ENCODE measurements at regions not wholly inside any gene's neighbourhood (a gene's known extent, or its start where the extent isn't known, plus 50 kb on each side); places are given as distances from the start of the nearest gene placed in this dataset.

- Histone ChIP-seq H3K36me3 (ENCODE audit: insufficient read depth, low read length) (no peaks in the 10 kb centered on the region), H3K9ac (ENCODE audit: insufficient read length) (no peak overlapping the region), H3K4me3 (no peak overlapping the region), H3K9me3 (ENCODE audit: low read depth, low read length) (no peaks in the 10 kb centered on the region), H3K27ac (no peak overlapping the region)
- DNase-seq (ENCODE audit: low read depth, low spot score), result no peak
- TF ChIP-seq POLR2AphosphoS5 (IDR thresholded peaks at IDR 0.05; ENCODE audit: borderline replicate concordance, low read depth, low read length) (no peak), EZH2 (IDR thresholded peaks at IDR 0.05) (no peak), FOXP2 (optimal IDR thresholded peaks at IDR 0.05; ENCODE audit: control extremely low read depth, extremely low read length, insufficient read depth) (no peak)
Observed at GRCh38 chr13:99806671-99807070, 164.9 kb downstream of the ZIC5 start.

GRCh38 chr13:99805361-99805760 is 166.2 kb downstream of the ZIC5 start:
- no peak overlapping the region for H3K27ac ChIP-seq
- H3K9ac ChIP-seq (ENCODE audit: insufficient read length), result no peak overlapping the region
- no peaks in the 10 kb centered on the region for H3K9me3 ChIP-seq (ENCODE audit: low read depth, low read length)
- H3K36me3 ChIP-seq (ENCODE audit: insufficient read depth, low read length), result no peaks in the 10 kb centered on the region
- H3K4me3 ChIP-seq, result no peak overlapping the region
- DNase-seq (ENCODE audit: low read depth, low spot score), result peak; percentile 6
- TF ChIP-seq POLR2AphosphoS5 (IDR thresholded peaks at IDR 0.05; ENCODE audit: borderline replicate concordance, low read depth, low read length), result no peak; the same call in 1 of the 2 replicates
- TF ChIP-seq EZH2 (IDR thresholded peaks at IDR 0.05), result no peak
- TF ChIP-seq FOXP2 (optimal IDR thresholded peaks at IDR 0.05; ENCODE audit: control extremely low read depth, extremely low read length, insufficient read depth), result no peak

DNA sequence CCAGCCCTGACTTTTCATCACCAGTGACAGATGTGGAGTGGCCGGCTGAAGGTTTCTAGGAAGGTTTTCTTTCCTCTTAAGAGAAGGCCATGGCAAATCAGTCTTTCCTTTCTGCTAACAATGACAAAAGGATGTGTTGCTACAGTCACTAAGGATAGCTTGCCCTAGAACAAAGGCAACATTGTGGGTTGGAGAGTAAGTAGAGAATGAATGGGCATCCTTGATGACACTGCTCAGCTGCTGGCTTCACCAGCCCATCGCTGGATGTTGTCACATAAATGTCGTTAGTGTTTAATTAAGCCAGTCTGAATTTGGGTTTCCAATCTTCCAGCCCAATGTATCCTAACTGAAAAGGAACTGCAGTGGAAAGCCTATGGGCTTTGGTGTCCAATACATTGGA is 168.4 kb downstream of the ZIC5 start:
- H3K36me3 ChIP-seq (ENCODE audit: insufficient read depth, low read length), result no peaks in the 10 kb centered on the region
- no peak overlapping the region for H3K9ac ChIP-seq (ENCODE audit: insufficient read length)
- H3K27ac ChIP-seq, result no peak overlapping the region
- no peak overlapping the region for H3K4me3 ChIP-seq
- H3K9me3 ChIP-seq (ENCODE audit: low read depth, low read length), result no peaks in the 10 kb centered on the region
- DNase-seq (ENCODE audit: low read depth, low spot score), result no peak
- TF ChIP-seq EZH2 (IDR thresholded peaks at IDR 0.05), result no peak
- TF ChIP-seq POLR2AphosphoS5 (IDR thresholded peaks at IDR 0.05; ENCODE audit: borderline replicate concordance, low read depth, low read length), result no peak
- no peak for TF ChIP-seq FOXP2 (optimal IDR thresholded peaks at IDR 0.05; ENCODE audit: control extremely low read depth, extremely low read length, insufficient read depth)

DNA sequence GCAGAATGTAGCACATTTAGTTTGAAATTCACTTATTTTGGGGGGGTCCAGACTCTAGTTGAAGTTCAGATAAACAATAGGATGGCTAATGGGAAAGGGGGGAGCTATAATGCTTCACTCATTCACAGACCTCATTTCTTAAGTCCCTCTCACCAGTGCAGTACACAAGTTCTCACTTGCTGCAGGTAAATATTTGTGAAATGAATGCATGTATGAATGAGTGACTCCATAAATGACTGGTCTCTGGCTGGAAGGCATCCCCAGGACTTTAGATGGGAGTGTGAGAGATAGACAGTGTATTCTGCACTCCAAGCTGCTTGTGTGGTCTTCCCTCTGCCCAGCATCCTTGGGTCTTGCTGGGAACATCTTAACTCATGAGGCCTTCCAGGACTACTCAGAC is 169.2 kb downstream of the ZIC5 start:
- Histone ChIP-seq H3K27ac (no peak overlapping the region), H3K36me3 (ENCODE audit: insufficient read depth, low read length) (no peaks in the 10 kb centered on the region), H3K9ac (ENCODE audit: insufficient read length) (no peak overlapping the region), H3K9me3 (ENCODE audit: low read depth, low read length) (no peaks in the 10 kb centered on the region), H3K4me3 (no peak overlapping the region)
- no peak for DNase-seq (ENCODE audit: low read depth, low spot score)
- TF ChIP-seq FOXP2 (optimal IDR thresholded peaks at IDR 0.05; ENCODE audit: control extremely low read depth, extremely low read length, insufficient read depth) (no peak), POLR2AphosphoS5 (IDR thresholded peaks at IDR 0.05; ENCODE audit: borderline replicate concordance, low read depth, low read length) (no peak), EZH2 (IDR thresholded peaks at IDR 0.05) (no peak)

GRCh38 chr13:99800951-99801350 is 170.6 kb downstream of the ZIC5 start:
- no peak overlapping the region for H3K27ac ChIP-seq
- DNase-seq (ENCODE audit: low read depth, low spot score), result no peak
- TF ChIP-seq POLR2AphosphoS5 (IDR thresholded peaks at IDR 0.05; ENCODE audit: borderline replicate concordance, low read depth, low read length), result no peak
- TF ChIP-seq EZH2 (IDR thresholded peaks at IDR 0.05), result no peak
- H3K36me3 ChIP-seq (ENCODE audit: insufficient read depth, low read length), result no peaks in the 10 kb centered on the region
- H3K4me3 ChIP-seq, result no peak overlapping the region
- H3K9ac ChIP-seq (ENCODE audit: insufficient read length), result no peak overlapping the region
- no peaks in the 10 kb centered on the region for H3K9me3 ChIP-seq (ENCODE audit: low read depth, low read length)

- TF ChIP-seq FOXP2 (optimal IDR thresholded peaks at IDR 0.05; ENCODE audit: control extremely low read depth, extremely low read length, insufficient read depth), result no peak
- Histone ChIP-seq H3K9ac (ENCODE audit: insufficient read length) (no peak overlapping the region), H3K9me3 (ENCODE audit: low read depth, low read length) (no peaks in the 10 kb centered on the region), H3K27ac (no peak overlapping the region), H3K36me3 (ENCODE audit: insufficient read depth, low read length) (no peaks in the 10 kb centered on the region), H3K4me3 (no peak overlapping the region)
- DNase-seq (ENCODE audit: low read depth, low spot score), result no peak
Observed at GRCh38 chr13:99800011-99800410, 171.6 kb downstream of the ZIC5 start.

GRCh38 chr13:99798756-99799155 is 172.8 kb downstream of the ZIC5 start:
- Histone ChIP-seq H3K36me3 (ENCODE audit: insufficient read depth, low read length) (no peaks in the 10 kb centered on the region), H3K9ac (ENCODE audit: insufficient read length) (no peak overlapping the region), H3K9me3 (ENCODE audit: low read depth, low read length) (no peaks in the 10 kb centered on the region), H3K27ac (no peak overlapping the region), H3K4me3 (no peak overlapping the region)
- DNase-seq (ENCODE audit: low read depth, low spot score), result no peak
- TF ChIP-seq POLR2AphosphoS5 (IDR thresholded peaks at IDR 0.05; ENCODE audit: borderline replicate concordance, low read depth, low read length), result no peak
- TF ChIP-seq FOXP2 (optimal IDR thresholded peaks at IDR 0.05; ENCODE audit: control extremely low read depth, extremely low read length, insufficient read depth), result no peak

- H3K4me3 ChIP-seq, result no peak overlapping the region
- H3K36me3 ChIP-seq (ENCODE audit: insufficient read depth, low read length), result no peaks in the 10 kb centered on the region
- H3K9ac ChIP-seq (ENCODE audit: insufficient read length), result no peak overlapping the region
- TF ChIP-seq FOXP2 (optimal IDR thresholded peaks at IDR 0.05; ENCODE audit: control extremely low read depth, extremely low read length, insufficient read depth) (no peak), EZH2 (IDR thresholded peaks at IDR 0.05) (no peak), POLR2AphosphoS5 (IDR thresholded peaks at IDR 0.05; ENCODE audit: borderline replicate concordance, low read depth, low read length) (no peak)
- no peak for DNase-seq (ENCODE audit: low read depth, low spot score)
- no peak overlapping the region for H3K27ac ChIP-seq
- H3K9me3 ChIP-seq (ENCODE audit: low read depth, low read length), result no peaks in the 10 kb centered on the region
Observed at GRCh38 chr13:99797691-99798090, 173.9 kb downstream of the ZIC5 start.

- TF ChIP-seq POLR2AphosphoS5 (IDR thresholded peaks at IDR 0.05; ENCODE audit: borderline replicate concordance, low read depth, low read length), result no peak
- TF ChIP-seq FOXP2 (optimal IDR thresholded peaks at IDR 0.05; ENCODE audit: control extremely low read depth, extremely low read length, insufficient read depth), result no peak
- TF ChIP-seq EZH2 (IDR thresholded peaks at IDR 0.05), result no peak
- peak; percentile 45 for DNase-seq (ENCODE audit: low read depth, low spot score)
- no peak overlapping the region for H3K9ac ChIP-seq (ENCODE audit: insufficient read length)
- H3K9me3 ChIP-seq (ENCODE audit: low read depth, low read length), result no peaks in the 10 kb centered on the region
- H3K27ac ChIP-seq, result no peak overlapping the region
- no peaks in the 10 kb centered on the region for H3K36me3 ChIP-seq (ENCODE audit: insufficient read depth, low read length)
- no peak overlapping the region for H3K4me3 ChIP-seq
Observed at GRCh38 chr13:99796175-99796819, 175.3 kb downstream of the ZIC5 start.

Data from SK-N-MC (cell line).